GM18505 (cell line): ENCODE measurements at regions not wholly inside any gene's neighbourhood (a gene's known extent, or its start where the extent isn't known, plus 50 kb on each side); places are given as distances from the start of the nearest gene placed in this dataset.
A peak's percentile ranks its signal among the peaks of the same experiment; 100 is the strongest.
"Not testable (repeated sequence)": the region's sequence is repeated elsewhere in the genome, so short reads cannot be mapped to it uniquely, and the experiment has no call there.

Experiments used
- ATAC-seq: cut with Tn5 transposase; IDR thresholded peaks from one replicate; pipeline ENCODE4 v1.9.1; 2021; ENCODE audit not compliant: unreplicated experiment
- POLR2A ChIP-seq: IDR thresholded peaks from 4 replicates; pipeline ENCODE4 v1.6.1; 2011; ENCODE audit warnings: borderline replicate concordance; ENCODE audit not compliant: insufficient read depth, insufficient read length; ENCODE audit errors: extremely low read depth

- TF ChIP-seq POLR2A, result no peak
- ATAC-seq, result no peak
Measured at GRCh38 chr4:186826006-186826405, 102.3 kb upstream of the FAT1 start.

- no peak for ATAC-seq
- no peak for TF ChIP-seq POLR2A
Measured at GRCh38 chr4:186826846-186827533, 103.3 kb upstream of the FAT1 start.

- ATAC-seq, result no peak
- TF ChIP-seq POLR2A, result no peak
Measured at GRCh38 chr4:186827534-186827897, 103.9 kb upstream of the FAT1 start.

DNA sequence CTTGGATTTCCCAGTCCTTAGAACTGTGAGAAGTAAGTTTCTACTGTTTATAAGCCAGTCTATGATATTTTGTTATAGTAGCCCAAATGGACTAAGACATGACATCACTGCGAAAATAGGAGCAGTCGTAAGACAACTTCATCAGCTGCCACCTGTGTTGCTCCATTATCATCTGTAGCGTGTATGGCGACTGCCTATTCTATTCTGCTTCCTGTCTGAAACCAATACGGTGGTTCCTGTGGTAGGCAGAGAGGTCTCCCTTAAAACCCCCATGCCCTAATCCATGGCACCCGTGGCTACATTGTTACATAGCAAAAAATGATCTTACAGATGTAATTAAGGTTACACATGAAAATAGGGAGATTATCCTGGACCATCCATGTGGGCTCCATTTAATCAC, 105.4 kb upstream of the FAT1 start:
- no peak for ATAC-seq
- TF ChIP-seq POLR2A, result no peak

DNA sequence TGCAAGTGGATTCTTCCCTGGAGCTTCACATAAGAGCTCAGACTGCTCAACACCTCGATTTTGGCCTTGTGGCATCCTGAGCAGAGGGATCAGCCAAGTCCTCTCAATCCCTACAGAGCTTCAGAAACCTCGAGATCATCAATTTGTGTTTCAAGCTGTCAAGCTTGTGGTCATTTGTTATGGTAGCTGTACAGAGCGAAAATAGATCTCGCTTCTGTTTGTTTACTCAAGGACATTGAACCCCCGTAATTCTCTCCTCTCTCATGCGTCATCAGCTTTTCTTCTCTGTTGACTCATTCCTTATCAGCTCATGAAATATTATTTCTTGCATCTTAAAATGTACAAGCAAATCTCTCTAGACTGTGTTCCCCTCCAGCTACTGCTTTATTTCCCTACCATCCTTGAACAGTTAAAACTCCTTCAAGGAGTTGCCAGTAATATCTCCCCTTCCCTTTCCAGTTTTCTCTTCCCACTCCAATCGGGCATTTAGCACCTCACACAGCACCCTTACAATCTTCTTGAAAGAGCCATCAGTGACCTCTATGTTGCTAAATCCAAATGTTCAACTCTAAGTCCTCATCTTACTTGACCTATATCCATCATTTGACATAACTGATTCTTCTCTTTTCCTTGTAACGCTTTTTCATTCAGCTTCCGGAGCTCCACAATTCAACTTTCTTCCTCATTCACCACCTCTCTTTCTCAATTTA, 106.2 kb upstream of the FAT1 start:
- ATAC-seq, result no peak
- TF ChIP-seq POLR2A, result no peak

- ATAC-seq, result no peak
- no peak for TF ChIP-seq POLR2A
Measured at GRCh38 chr4:186831574-186831973, 107.9 kb upstream of the FAT1 start.

GRCh38 chr4:186832906-186833305, 109.2 kb upstream of the FAT1 start:
- no peak for TF ChIP-seq POLR2A

GRCh38 chr4:186837463-186837862, 113.8 kb upstream of the FAT1 start:
- ATAC-seq, result not testable (repeated sequence)

More at GRCh38 chr4:186832906-186833305, 109.2 kb upstream of the FAT1 start:
- ATAC-seq, result no peak

GRCh38 chr4:186838295-186838694, 114.6 kb upstream of the FAT1 start:
- no peak for TF ChIP-seq POLR2A
- no peak for ATAC-seq

DNA sequence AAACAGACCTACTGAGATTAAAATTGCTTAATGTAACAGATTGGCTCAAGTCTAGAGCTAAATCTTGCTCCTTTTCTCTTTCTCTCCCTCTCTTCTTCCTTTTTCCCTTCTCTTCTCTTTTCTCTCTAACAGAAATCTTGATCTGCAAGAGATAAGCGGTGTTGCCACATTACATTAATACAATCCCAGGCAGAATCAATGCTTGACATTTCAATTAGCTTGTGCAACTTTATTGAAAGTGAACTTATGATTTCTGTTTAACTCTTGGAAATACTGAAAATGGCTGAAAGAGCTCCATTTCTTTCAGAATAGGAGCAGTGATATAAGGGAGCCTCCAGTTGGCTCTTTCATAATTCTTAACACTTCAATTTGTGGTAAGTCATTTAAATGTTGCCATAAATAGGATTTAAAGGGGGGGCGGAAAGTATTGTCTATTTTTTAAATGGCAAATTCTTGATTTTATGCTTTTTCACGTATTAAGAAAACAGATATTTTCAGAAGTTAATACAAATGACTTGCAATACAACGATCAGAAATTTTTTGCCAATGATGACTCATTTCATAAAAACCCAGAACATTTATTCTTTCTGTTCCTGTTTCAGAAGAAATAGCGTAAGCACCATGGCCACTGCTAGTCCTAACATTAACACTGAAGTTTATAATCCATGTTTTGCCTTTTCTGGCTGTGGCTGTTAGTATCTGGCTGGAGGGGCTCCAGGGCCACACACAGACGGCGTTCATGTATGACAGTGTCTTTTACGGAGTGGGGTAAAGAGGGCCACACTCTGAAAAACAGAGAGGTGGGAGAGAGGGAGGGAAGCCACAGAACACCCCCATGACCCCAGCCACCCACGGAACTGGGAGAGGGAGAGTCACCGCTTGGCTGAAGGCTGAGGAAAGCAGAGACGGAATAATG, 115.7 kb upstream of the FAT1 start:
- no peak for TF ChIP-seq POLR2A
- ATAC-seq, result peak; percentile 80

DNA sequence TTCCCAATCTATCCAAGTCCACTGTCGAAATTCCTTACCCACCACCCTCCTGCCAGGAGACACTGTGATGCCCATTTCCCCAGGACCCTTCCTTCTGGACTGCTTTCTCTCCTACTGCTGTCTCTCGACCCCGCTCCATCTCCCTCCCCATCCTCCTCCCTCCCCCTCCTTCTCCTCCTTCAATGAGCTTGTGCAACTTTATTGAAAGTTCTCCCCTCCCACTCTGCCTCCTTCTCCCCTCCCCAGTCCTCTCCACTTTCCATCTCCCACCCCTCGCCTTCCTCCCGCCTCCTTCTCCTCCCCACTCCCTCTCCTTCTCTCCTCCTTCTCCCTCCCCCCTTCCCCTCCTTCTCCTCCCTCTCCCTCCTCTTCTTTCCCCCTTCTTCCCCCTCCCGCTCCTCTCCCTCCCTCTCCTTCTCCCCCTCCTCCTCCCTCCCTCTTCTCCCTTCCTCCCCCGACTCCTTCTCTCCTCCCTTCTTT, 116.6 kb upstream of the FAT1 start:
- TF ChIP-seq POLR2A, result no peak
- no peak for ATAC-seq

DNA sequence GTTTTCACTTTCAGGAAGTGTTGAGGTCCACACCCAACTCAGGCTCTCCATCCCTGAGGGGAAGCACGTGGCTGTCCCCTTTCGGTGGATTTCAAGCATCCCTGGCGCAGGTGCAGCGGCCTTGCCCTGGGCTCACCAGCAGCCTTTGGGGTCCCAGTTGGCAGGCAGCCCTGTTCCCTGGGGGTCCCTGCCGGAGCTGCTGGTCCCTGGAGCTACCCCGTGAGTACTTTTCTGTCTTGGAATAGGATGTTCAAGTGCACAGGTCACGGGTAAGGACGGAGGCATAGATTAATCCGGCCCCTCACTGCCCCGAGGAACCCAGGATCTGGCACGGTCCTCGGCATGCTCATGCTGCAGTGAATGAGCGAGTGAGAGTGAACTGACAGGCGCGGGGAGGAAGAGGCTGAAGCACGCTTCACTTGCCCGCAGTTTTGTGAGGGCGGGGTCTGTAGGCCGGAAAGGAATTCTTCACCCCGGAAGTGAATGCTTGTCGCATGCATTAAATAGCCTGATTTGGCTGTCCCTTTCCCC, 117.2 kb upstream of the FAT1 start:
- TF ChIP-seq POLR2A, result no peak
- ATAC-seq, result no peak

DNA sequence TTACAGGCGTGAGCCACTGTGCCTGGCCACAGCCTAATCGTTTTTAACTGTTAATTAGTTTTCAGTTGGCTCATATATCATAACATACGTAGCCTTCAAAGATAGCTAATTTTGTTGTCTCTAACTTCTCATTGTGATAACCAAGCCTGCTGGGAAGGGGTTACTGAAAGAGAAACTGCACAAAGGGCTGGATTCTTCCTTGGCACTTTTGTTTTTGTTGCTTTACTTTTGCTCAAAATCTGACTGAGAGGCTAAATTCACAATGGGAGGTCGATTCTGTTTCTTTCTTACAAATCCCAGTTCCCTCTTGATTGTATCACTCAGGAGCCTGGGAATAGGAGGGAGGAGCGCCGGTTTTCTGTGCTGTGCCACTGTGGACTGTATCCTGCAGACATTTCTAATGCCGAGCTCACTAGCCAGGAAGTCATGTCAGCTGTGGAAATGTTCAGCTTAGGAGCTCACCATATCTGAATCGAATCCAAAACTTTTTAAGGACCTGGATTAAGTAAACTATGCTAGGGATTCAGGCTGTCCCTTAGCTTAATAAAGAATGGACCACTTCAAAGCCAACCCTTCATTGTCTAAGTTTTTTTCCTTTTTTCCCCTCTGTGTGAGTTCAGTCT, 120.5 kb upstream of the FAT1 start:
- no peak for ATAC-seq

More for the DNA sequence above, 120.5 kb upstream of the FAT1 start:
- TF ChIP-seq POLR2A, result no peak
